HEK293 (cell line): ENCODE measurements at regions not wholly inside any gene's neighbourhood (a gene's known extent, or its start where the extent isn't known, plus 50 kb on each side); places are given as distances from the start of the nearest gene placed in this dataset.

Experiments used
- CTCF ChIA-PET: fragments of 350-600 bp; formaldehyde crosslinking; extraction: SDS; loops from one replicate; lab custom pipeline; 2021; ENCODE audit warnings: antibody characterized with exemption; lab: Yijun Ruan, JAX
- POLR2A ChIA-PET: fragments of 300-600 bp; formaldehyde crosslinking; extraction: SDS; loops from one replicate; lab custom pipeline; 2020; ENCODE audit warnings: antibody characterized with exemption, inconsistent platforms; lab: Yijun Ruan, JAX
- H3K27ac ChIP-seq: fragments of 200-500 bp; sonication (Bioruptor generic); 2 replicates; pipeline ENCODE4 v1.5.1; 2014; ENCODE audit warnings: low read depth, low read length, control low read depth, inconsistent platforms; ENCODE audit errors: extremely low read depth
- H3K36me3 ChIP-seq, 2 experiments: fragments of 200-500 bp in 1 of 2; sonication (Bioruptor generic) in 1 of 2; 1 replicate in 1 of 2; 2 replicates in 1 of 2; pipeline ENCODE4 v1.5.1; 2014 to 2017; ENCODE audit warnings: inconsistent platforms in 2 of 2, low read length in 2 of 2; ENCODE audit not compliant: control insufficient read depth in 2 of 2, insufficient read depth in 1 of 2
- H3K4me1 ChIP-seq: fragments of 200-500 bp; sonication (Bioruptor generic); 2 replicates; pipeline ENCODE4 v1.5.1; 2014; ENCODE audit warnings: mild to moderate bottlenecking, low read length, inconsistent platforms; ENCODE audit not compliant: control insufficient read depth, insufficient read depth
- H3K4me3 ChIP-seq: 2 replicates; pipeline ENCODE4 v1.5.1; 2011; ENCODE audit warnings: low read depth, mild to moderate bottlenecking, control low read depth, low read length, moderate library complexity
- H3K9me3 ChIP-seq: fragments of 200-500 bp; sonication (Bioruptor generic); 2 replicates; pipeline ENCODE4 v1.5.1; 2014; ENCODE audit warnings: low read depth, low read length, inconsistent platforms; ENCODE audit not compliant: control insufficient read depth, insufficient read depth
- BCL11B ChIP-seq: fragments of 450-650 bp; formaldehyde crosslinking; IDR thresholded peaks from 2 replicates; pipeline ENCODE4 v1.5.1; 2016; ENCODE audit warnings: low read depth, missing biosample characterization, missing genetic modification characterization
- OSR2 ChIP-seq: fragments of 450-650 bp; formaldehyde crosslinking; IDR thresholded peaks from 2 replicates; pipeline ENCODE4 v1.5.1; 2016; ENCODE audit warnings: missing biosample characterization, missing genetic modification characterization
- SCRT1 ChIP-seq: fragments of 450-650 bp; formaldehyde crosslinking; IDR thresholded peaks from 2 replicates; pipeline ENCODE4 v1.5.1; 2016; ENCODE audit warnings: missing biosample characterization, missing genetic modification characterization, borderline replicate concordance
- SCRT2 ChIP-seq: fragments of 450-650 bp; formaldehyde crosslinking; IDR thresholded peaks from 2 replicates; pipeline ENCODE4 v1.5.1; 2016; ENCODE audit warnings: missing biosample characterization, missing genetic modification characterization
- SP2 ChIP-seq: fragments of 450-650 bp; formaldehyde crosslinking; IDR thresholded peaks from 2 replicates; pipeline ENCODE4 v1.5.1; 2016; ENCODE audit warnings: missing biosample characterization, missing genetic modification characterization
- TCF7L2 ChIP-seq: IDR thresholded peaks from 2 replicates; pipeline ENCODE4 v1.6.1; 2011; ENCODE audit warnings: low read depth, mild to moderate bottlenecking, inconsistent platforms, low read length, moderate library complexity, borderline replicate concordance
- ZBTB7A ChIP-seq: fragments of 450-650 bp; formaldehyde crosslinking; IDR thresholded peaks from 2 replicates; pipeline ENCODE4 v1.5.1; 2016; ENCODE audit warnings: low read depth, missing biosample characterization, missing genetic modification characterization
- ZFHX2 ChIP-seq: fragments of 450-650 bp; formaldehyde crosslinking; conservative IDR thresholded peaks from 2 replicates; pipeline ENCODE4 v1.5.1; 2016; ENCODE audit warnings: missing biosample characterization, missing genetic modification characterization
- ZNF146 ChIP-seq: fragments of 450-650 bp; formaldehyde crosslinking; IDR thresholded peaks from 2 replicates; pipeline ENCODE4 v1.5.1; 2016; ENCODE audit warnings: missing biosample characterization, missing genetic modification characterization
- ZNF16 ChIP-seq: fragments of 450-650 bp; formaldehyde crosslinking; IDR thresholded peaks from 2 replicates; pipeline ENCODE4 v1.5.1; 2016; ENCODE audit warnings: low read depth, missing biosample characterization, missing genetic modification characterization
- ZNF2 ChIP-seq: fragments of 450-650 bp; formaldehyde crosslinking; IDR thresholded peaks from 2 replicates; pipeline ENCODE4 v1.5.1; 2016; ENCODE audit warnings: missing biosample characterization, missing genetic modification characterization
- ZNF23 ChIP-seq: fragments of 450-650 bp; formaldehyde crosslinking; IDR thresholded peaks from 2 replicates; pipeline ENCODE4 v1.5.1; 2016; ENCODE audit warnings: missing biosample characterization, missing genetic modification characterization, borderline replicate concordance
- ZNF394 ChIP-seq: fragments of 450-650 bp; formaldehyde crosslinking; IDR thresholded peaks from 2 replicates; pipeline ENCODE4 v1.5.1; 2016; ENCODE audit warnings: missing biosample characterization, missing genetic modification characterization, mild to moderate bottlenecking, moderate library complexity, borderline replicate concordance
- ZNF433 ChIP-seq: fragments of 450-650 bp; formaldehyde crosslinking; IDR thresholded peaks from 2 replicates; pipeline ENCODE4 v1.5.1; 2016; ENCODE audit warnings: missing biosample characterization, missing genetic modification characterization, low read depth
- ZNF514 ChIP-seq: fragments of 450-650 bp; formaldehyde crosslinking; IDR thresholded peaks from 2 replicates; pipeline ENCODE4 v1.5.1; 2016; ENCODE audit warnings: missing biosample characterization, missing genetic modification characterization
- ZNF549 ChIP-seq: fragments of 450-650 bp; IDR thresholded peaks from 2 replicates; pipeline ENCODE4 v1.5.1; 2018; ENCODE audit warnings: missing biosample characterization, missing genetic modification characterization, mild to moderate bottlenecking, inconsistent platforms, moderate library complexity
- ZNF571 ChIP-seq: fragments of 450-650 bp; formaldehyde crosslinking; IDR thresholded peaks from 2 replicates; pipeline ENCODE4 v1.5.0; 2017; ENCODE audit warnings: missing biosample characterization, missing genetic modification characterization
- ZNF658 ChIP-seq: fragments of 450-650 bp; formaldehyde crosslinking; IDR thresholded peaks from 2 replicates; pipeline ENCODE4; 2016; ENCODE audit warnings: missing biosample characterization, missing genetic modification characterization
- ZNF76 ChIP-seq: fragments of 450-650 bp; formaldehyde crosslinking; IDR thresholded peaks from 2 replicates; pipeline ENCODE4; 2016; ENCODE audit warnings: low read depth, missing biosample characterization, missing genetic modification characterization, borderline replicate concordance
- ZNF830 ChIP-seq: fragments of 450-650 bp; IDR thresholded peaks from 2 replicates; pipeline ENCODE4 v1.5.0; 2018; ENCODE audit warnings: missing biosample characterization, missing genetic modification characterization, low read depth, mild to moderate bottlenecking, moderate library complexity
- ZSCAN23 ChIP-seq: fragments of 450-650 bp; formaldehyde crosslinking; IDR thresholded peaks from 2 replicates; pipeline ENCODE4 v1.5.1; 2016; ENCODE audit warnings: missing biosample characterization, missing genetic modification characterization
- TF ChIP-seq, protein P1 (sequence below): fragments of 450-650 bp; formaldehyde crosslinking; IDR thresholded peaks from 2 replicates; pipeline ENCODE4 v1.5.1; 2016; ENCODE audit warnings: missing biosample characterization, missing genetic modification characterization
- TF ChIP-seq, protein P2 (sequence below): fragments of 450-650 bp; formaldehyde crosslinking; IDR thresholded peaks from 2 replicates; pipeline ENCODE4 v1.5.1; 2016; ENCODE audit warnings: missing biosample characterization, missing genetic modification characterization
- TF ChIP-seq, protein P3 (sequence below): fragments of 450-650 bp; formaldehyde crosslinking; IDR thresholded peaks from 2 replicates; pipeline ENCODE4 v1.5.1; 2016; ENCODE audit warnings: missing biosample characterization, missing genetic modification characterization

GRCh38 chr4:38354421-38354820, 309.6 kb upstream of the KLF3 start:
- no peaks in the 10 kb centered on the region for H3K9me3 ChIP-seq
- TF ChIP-seq ZFHX2 (tag by site-specific recombination), result no peak
- no peak for TF ChIP-seq ZNF658 (tag by site-specific recombination)
- TF ChIP-seq ZNF2 (tag by site-specific recombination), result no peak
- TF ChIP-seq ZBTB7A (tag by site-specific recombination), result no peak
- TF ChIP-seq, protein P1, sequence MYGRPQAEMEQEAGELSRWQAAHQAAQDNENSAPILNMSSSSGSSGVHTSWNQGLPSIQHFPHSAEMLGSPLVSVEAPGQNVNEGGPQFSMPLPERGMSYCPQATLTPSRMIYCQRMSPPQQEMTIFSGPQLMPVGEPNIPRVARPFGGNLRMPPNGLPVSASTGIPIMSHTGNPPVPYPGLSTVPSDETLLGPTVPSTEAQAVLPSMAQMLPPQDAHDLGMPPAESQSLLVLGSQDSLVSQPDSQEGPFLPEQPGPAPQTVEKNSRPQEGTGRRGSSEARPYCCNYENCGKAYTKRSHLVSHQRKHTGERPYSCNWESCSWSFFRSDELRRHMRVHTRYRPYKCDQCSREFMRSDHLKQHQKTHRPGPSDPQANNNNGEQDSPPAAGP (tag by site-specific recombination), result no peak
- no peak for TF ChIP-seq ZNF830 (tag by site-specific recombination)
- no peak for TF ChIP-seq ZNF23 (tag by site-specific recombination)
- no peak for TF ChIP-seq SCRT1 (tag by site-specific recombination)
- no peak for TF ChIP-seq SCRT2
- no peak for TF ChIP-seq ZNF433 (tag by site-specific recombination)
- no peak for TF ChIP-seq ZNF16 (tag by site-specific recombination)
- TF ChIP-seq OSR2, result no peak
- TF ChIP-seq SP2 (tag by site-specific recombination), result no peak
- TF ChIP-seq TCF7L2, result no peak
- no peak for TF ChIP-seq ZNF549 (tag by site-specific recombination)
- no peak for TF ChIP-seq ZSCAN23 (tag by site-specific recombination)
- TF ChIP-seq ZNF394 (tag by site-specific recombination), result no peak
- TF ChIP-seq ZNF76 (tag by site-specific recombination), result no peak
- TF ChIP-seq ZNF514 (tag by site-specific recombination), result no peak
- CTCF ChIA-PET, result no interaction called here
- no peak overlapping the region for H3K27ac ChIP-seq
- no peaks in the 10 kb centered on the region for H3K4me1 ChIP-seq
- no peaks in the 10 kb centered on the region for H3K36me3 ChIP-seq
- no peak overlapping the region for H3K4me3 ChIP-seq
- POLR2A ChIA-PET, result no interaction called here

- H3K9me3 ChIP-seq, result no peaks in the 10 kb centered on the region
- no peaks in the 10 kb centered on the region for H3K4me1 ChIP-seq
- TF ChIP-seq BCL11B (tag by site-specific recombination) (no peak), ZNF571 (tag by site-specific recombination) (no peak), ZNF146 (tag by site-specific recombination) (peak; percentile 80)
- TF ChIP-seq, protein P2, sequence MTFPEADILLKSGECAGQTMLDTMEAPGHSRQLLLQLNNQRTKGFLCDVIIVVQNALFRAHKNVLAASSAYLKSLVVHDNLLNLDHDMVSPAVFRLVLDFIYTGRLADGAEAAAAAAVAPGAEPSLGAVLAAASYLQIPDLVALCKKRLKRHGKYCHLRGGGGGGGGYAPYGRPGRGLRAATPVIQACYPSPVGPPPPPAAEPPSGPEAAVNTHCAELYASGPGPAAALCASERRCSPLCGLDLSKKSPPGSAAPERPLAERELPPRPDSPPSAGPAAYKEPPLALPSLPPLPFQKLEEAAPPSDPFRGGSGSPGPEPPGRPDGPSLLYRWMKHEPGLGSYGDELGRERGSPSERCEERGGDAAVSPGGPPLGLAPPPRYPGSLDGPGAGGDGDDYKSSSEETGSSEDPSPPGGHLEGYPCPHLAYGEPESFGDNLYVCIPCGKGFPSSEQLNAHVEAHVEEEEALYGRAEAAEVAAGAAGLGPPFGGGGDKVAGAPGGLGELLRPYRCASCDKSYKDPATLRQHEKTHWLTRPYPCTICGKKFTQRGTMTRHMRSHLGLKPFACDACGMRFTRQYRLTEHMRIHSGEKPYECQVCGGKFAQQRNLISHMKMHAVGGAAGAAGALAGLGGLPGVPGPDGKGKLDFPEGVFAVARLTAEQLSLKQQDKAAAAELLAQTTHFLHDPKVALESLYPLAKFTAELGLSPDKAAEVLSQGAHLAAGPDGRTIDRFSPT, result no peak
- TF ChIP-seq, protein P3, sequence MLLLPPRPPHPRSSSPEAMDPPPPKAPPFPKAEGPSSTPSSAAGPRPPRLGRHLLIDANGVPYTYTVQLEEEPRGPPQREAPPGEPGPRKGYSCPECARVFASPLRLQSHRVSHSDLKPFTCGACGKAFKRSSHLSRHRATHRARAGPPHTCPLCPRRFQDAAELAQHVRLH (tag by site-specific recombination), result 0 out of 2 replicates have a peak, but pooled peaks have one; percentile 17
- ChIA-PET POLR2A (no interaction called here), CTCF (no interaction called here)
- no peak overlapping the region for H3K27ac ChIP-seq
- no peak overlapping the region for H3K4me3 ChIP-seq
- H3K36me3 ChIP-seq, result no peaks in the 10 kb centered on the region
These were observed 309.1 kb upstream of the KLF3 start for GRCh38 chr4:38354872-38355271.
